NB4 (cell line): ENCODE measurements at regions not wholly inside any gene's neighbourhood (a gene's known extent, or its start where the extent isn't known, plus 50 kb on each side); places are given as distances from the start of the nearest gene placed in this dataset.

Experiments used
- DNase-seq: peaks from one replicate; pipeline ENCODE4 v3.0.0; 2010; ENCODE audit warnings: low read depth
- H3K4me3 ChIP-seq: one replicate; pipeline ENCODE4 v1.5.1; 2011; ENCODE audit warnings: mild to moderate bottlenecking, low read depth, low read length, moderate library complexity
- MYC ChIP-seq: IDR thresholded peaks from 2 replicates; pipeline ENCODE4 v1.6.1; 2011; ENCODE audit warnings: low read depth, low read length
- POLR2A ChIP-seq: IDR thresholded peaks from 2 replicates; pipeline ENCODE4 v1.6.1; 2011; ENCODE audit warnings: mild to moderate bottlenecking; ENCODE audit not compliant: insufficient read length; ENCODE audit errors: extremely low read depth
- TF ChIP-seq, protein P1 (sequence below): IDR thresholded peaks from 2 replicates; pipeline ENCODE4 v1.6.1; 2011; ENCODE audit warnings: low read depth, low read length
- TF ChIP-seq, protein P2 (sequence below): IDR thresholded peaks from one replicate; pipeline ENCODE4 v1.5.1; 2012; ENCODE audit warnings: low read depth, low read length

DNA sequence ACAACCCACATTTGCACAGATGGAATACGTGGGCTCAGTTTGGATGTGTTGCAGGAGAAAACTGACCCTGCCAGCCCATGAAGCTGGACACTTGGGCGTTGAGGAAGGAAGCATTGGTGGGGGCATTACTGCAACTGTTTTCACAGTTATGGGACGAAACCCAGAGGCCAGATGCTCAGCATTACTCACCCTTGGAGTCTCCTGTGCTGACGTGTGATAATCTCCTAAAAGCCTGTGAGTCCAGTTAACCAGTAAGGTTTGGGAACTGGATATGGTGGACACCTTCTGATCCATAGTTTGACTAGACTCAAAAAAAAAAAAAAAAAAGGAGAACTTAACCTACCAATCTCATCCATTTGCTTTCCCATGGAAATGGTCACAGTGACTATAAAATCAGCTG is 52.8 kb upstream of the EGLN3 start:
- no peak for DNase-seq
- TF ChIP-seq, protein P1, sequence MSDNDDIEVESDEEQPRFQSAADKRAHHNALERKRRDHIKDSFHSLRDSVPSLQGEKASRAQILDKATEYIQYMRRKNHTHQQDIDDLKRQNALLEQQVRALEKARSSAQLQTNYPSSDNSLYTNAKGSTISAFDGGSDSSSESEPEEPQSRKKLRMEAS, result no peak
- no peak for TF ChIP-seq MYC
- no peak for TF ChIP-seq POLR2A
- TF ChIP-seq, protein P2, sequence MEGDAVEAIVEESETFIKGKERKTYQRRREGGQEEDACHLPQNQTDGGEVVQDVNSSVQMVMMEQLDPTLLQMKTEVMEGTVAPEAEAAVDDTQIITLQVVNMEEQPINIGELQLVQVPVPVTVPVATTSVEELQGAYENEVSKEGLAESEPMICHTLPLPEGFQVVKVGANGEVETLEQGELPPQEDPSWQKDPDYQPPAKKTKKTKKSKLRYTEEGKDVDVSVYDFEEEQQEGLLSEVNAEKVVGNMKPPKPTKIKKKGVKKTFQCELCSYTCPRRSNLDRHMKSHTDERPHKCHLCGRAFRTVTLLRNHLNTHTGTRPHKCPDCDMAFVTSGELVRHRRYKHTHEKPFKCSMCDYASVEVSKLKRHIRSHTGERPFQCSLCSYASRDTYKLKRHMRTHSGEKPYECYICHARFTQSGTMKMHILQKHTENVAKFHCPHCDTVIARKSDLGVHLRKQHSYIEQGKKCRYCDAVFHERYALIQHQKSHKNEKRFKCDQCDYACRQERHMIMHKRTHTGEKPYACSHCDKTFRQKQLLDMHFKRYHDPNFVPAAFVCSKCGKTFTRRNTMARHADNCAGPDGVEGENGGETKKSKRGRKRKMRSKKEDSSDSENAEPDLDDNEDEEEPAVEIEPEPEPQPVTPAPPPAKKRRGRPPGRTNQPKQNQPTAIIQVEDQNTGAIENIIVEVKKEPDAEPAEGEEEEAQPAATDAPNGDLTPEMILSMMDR, result no peak
- no peak overlapping the region for H3K4me3 ChIP-seq

DNA sequence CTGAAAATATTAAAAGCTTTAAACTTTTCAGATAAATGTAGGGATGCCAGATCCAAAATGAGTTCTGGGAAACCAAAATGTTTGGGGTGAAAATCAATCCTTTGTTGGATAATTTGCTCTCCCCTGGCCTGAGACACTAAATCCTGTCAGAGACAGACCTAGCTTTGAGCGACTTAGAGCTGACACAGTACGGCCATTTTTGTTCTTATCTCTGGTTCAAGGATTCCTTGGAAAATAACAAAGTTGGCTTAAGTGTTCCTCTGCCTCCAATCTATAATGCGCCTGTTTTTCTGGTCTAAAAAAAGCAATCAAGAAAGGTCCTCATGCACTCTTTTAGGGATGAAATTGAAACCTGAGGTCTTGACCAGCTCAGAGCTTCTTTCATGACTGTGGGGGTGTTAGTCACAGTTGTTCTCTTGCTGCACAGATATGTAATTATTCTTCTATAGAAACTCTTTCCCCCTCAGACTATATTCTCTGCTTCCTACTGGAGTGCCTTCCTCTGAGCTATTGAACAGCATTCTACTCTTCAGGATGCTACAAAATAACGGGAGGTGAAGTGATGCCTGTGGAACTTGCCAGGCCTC is 52.3 kb upstream of the EGLN3 start:
- H3K4me3 ChIP-seq, result no peak overlapping the region
- TF ChIP-seq, protein P2, result no peak
- TF ChIP-seq, protein P1, result no peak
- TF ChIP-seq POLR2A, result no peak
- no peak for TF ChIP-seq MYC
- no peak for DNase-seq
